Stimulated activated CD8-positive, alpha-beta memory T cell treated with anti-CD3 and anti-CD28 coated beads, Interleukin-7, amount 100 ng/mL, for 24 hours (primary cell): ENCODE measurements at regions not wholly inside any gene's neighbourhood (a gene's known extent, or its start where the extent isn't known, plus 50 kb on each side); places are given as distances from the start of the nearest gene placed in this dataset.
"Not testable (repeated sequence)": the region's sequence is repeated elsewhere in the genome, so short reads cannot be mapped to it uniquely, and the experiment has no call there.

Experiments
- DNase-seq: peaks from one replicate; pipeline ENCODE4 v3.0.0-alpha.2; 2020; ENCODE audit warnings: low read depth

DNA sequence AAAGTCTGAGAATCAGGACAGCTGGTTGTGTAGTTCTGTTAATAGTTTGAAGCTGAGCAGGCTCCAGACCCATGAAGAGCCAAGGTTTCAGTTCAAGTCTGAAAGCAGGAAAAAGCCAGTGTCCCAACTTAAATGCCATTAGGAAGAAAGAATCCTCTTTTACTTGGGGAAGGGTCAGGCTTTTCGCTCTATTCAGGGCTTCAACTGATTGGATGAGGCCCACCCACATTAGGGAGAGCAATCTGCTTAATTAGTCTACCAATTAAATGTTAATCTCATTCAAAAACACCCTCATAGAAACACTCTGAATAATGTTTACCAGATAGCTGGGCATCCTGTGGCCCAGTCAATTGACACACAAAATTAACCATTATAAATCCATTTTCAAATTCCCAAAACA, 462.2 kb downstream of the EPM2A start:
- DNase-seq: no peak

DNA sequence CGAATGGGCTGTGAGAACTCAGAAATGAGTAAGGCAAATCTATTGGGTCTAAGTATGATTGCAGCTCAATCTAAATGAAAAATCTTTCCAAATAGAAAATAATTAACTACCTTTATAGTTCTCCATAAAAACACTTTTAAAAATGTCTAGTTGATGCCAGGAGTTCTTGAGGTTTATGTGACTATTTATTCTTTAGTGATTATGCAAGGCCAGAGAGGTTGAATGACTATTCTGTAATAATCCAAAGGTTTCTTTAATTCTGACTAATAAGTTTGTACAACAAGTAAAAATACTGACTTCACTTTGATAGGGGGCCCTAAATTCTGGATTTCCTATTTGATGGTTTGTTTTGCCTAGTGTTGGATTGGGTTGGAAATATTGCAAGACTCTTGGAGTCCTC, 461.2 kb downstream of the EPM2A start:
- no peak for DNase-seq

DNA sequence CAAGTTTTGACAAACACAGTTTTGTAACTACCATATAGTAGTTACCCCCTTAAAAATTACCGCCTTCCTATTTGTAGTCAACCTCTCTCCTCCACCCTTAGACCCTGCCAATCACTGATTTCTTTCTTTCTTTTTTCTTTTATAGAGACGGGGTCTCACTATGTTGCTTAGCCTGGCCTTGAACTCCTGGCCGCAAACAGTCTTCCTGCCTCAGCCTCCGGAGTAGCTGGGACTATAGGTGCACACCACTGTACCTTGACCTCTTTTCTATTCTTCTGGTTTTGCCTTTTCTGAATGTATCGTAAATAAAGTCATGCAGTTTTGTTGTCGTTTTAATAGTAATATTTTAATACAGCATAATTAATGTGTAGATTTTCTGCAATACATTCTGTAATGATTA, 460.3 kb downstream of the EPM2A start:
- DNase-seq: no peak

GRCh38 chr6:145275787-145276186, 459.5 kb downstream of the EPM2A start:
- DNase-seq: no peak

GRCh38 chr6:145276756-145277155, 458.6 kb downstream of the EPM2A start:
- no peak for DNase-seq

DNA sequence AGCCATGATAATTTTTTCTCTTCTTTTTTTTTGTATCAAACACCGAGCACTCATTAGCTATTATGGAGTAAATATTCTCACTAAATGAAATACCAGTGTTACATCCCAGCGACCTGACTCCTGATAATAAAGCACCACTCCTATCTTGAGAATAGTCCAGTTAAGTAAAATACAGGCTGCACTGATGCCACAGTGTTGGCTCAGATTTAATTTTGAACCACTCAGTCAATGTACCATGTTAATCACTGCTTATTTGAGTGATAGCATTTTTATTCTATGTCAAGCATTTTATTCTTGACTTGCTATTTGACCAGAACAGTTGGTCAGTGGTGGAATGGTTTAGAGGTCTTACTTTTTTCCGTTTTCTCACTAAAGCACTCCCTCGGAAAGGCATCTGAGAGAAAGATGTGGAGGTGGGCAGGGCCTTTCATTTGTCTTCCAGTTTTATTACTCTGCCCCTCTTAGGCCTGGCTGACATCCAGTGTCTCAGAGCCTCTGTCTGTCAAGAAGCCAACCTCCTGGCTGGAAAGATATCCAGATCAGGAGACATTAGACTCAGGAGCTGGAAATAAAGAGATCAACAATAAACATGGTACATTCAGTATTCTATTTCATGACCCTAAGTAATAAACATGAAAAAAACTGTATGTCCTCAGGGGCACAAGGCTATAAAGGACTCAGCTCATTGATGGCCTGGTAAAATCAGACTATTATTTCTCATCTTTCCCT, 457.8 kb downstream of the EPM2A start:
- no peak for DNase-seq

DNA sequence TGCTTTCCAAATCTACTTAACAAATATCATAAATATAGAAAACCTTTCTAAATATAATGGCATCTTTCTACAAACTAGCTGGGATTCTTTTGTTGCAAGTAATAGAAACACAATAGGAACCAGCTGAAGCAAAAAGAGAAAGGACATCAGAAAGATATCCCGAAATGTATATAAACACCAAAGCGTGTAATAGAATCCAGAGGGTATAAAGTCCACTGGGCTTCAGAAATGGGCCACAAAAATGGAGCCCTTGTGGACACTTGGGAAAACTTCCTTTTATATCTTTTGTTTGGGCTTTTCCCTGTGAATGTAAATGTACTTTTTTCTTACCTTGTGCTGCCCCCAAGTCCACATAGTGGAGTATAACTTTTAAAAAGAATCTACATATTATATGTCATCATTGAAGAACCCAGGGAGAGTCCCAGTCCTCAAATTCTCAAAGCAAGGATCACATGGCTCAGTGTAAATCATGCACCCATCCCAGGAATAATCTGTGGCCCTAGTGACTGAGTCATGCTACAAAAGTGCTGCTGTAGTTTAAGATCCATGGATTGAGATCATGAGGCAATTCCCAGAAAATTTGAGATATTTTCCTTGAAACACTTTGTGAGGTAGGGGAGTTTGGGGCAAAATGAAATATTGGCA, 457.0 kb downstream of the EPM2A start:
- DNase-seq: no peak

- DNase-seq: no peak
These were observed 455.8 kb downstream of the EPM2A start for GRCh38 chr6:145279551-145279950.

- DNase-seq: no peak
These were observed 455.3 kb downstream of the EPM2A start for GRCh38 chr6:145279993-145280392.

DNA sequence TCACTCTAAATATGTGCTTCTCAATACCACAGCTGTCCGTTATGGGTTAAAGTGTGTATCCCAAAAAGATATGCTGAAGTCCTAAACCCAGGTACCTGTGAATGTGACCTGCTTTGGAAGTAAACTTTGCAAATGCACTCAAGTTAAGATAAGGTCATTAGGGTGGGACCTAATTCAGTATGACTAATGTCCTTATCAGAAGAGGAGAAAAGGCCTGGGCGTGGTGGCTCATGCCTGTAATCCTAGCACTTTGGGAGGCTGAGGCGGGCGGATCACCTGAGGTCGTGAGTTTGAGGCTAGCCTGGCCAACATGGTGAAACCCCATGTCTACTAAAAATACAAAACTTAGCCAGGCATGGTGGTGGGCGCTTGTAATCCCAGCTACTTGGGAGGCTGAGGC, 452.1 kb downstream of the EPM2A start:
- DNase-seq: not testable (repeated sequence)

DNA sequence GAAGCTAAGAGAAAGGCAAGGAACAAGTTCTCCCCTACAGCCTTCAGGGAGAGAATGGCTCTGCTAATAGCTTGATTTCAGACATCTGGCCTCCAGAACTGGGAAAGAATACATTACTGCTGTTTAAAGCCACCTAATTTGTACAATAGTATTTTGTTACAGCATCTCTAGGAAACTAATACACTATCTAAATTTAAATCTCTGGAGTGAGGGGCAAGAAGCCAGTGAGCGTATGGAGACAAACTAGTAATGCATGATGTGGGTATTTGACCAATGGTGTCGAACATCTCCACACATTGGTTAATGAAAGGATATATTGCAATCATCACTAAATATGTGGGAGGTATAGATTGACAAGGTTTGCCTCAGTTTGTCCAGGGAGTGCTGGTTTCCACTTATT, 451.5 kb downstream of the EPM2A start:
- no peak for DNase-seq

- DNase-seq: no peak
These were observed 448.4 kb downstream of the EPM2A start for GRCh38 chr6:145286916-145287315.

GRCh38 chr6:145289573-145289972, 445.7 kb downstream of the EPM2A start:
- no peak for DNase-seq

DNA sequence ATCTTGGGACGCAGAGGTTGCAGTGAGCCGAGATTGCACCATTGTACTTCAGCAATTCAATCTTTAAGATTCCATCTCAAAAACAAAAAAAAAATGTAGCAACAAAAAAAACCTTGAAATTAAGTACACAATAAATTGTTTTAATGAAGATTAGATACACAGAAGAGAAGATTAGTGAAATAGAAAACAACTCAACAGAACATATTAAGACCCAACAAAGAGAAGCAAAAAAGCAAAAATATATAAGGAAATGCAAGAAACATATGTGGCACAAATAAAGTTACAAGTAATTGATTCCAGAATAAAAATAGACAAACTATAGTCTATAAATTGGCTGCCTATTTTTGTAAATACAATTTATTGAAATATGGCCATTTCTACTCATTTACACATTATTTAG, 445.2 kb downstream of the EPM2A start:
- DNase-seq: no peak

- DNase-seq: no peak
These were observed 443.3 kb downstream of the EPM2A start for GRCh38 chr6:145292066-145292465.

DNA sequence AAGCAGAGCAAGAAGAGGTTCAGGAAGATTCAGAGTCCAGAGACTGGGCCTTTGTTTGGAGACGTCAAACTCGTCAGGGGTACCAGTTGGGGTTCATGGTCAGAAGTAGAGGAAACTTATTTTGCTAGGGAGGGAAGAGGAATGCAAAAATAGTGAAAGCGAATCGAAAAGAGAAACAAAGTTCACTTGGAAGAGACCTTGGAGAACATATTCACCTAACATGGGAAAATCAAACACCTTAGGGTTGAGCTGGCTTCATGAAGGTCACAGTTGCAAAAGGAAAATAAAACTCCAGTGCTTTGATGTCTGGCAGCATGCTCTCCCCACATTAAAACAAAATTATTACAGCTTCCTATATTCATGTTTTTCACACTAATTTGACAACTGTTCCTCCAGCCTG, 440.4 kb downstream of the EPM2A start:
- DNase-seq: no peak

GRCh38 chr6:145295746-145296145, 439.6 kb downstream of the EPM2A start:
- no peak for DNase-seq

GRCh38 chr6:145305670-145306069, 429.6 kb downstream of the EPM2A start:
- no peak for DNase-seq

- DNase-seq: no peak
These were observed 428.8 kb downstream of the EPM2A start for GRCh38 chr6:145306489-145306888.

DNA sequence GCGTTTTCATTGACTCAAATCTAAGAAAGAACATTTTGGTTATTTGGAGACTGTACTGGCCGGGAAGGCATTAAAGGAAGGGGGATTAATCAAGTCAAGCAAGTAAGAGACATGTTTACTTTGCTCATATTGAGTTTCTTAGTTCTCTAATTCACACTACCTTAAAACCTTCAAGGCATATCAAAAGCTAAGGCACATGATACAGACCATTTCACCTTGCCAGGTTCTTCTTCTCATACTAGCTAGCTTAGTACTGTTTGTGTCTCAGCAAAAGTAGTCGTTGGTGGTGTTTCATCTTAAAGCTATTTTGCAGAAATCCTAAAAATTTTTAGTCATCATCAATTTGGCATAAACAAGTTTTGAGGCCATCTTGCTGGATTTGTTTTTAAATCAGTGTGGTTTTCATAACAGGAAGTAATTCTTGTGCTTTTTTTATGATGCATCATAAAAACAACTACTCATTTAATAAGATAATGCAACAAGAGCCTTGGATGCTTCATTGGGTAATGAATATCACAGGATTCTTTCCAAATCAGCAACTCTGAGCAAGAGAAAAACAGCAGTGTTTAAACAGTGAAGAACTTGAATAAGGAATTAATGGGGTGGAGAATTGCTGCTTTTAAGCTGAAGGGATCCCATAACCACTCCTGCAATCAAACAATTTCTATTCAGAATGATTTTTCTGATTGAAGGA, 425.3 kb downstream of the EPM2A start:
- no peak for DNase-seq

GRCh38 chr6:145312481-145312880, 422.8 kb downstream of the EPM2A start:
- DNase-seq: no peak

GRCh38 chr6:145313041-145313855, 422.1 kb downstream of the EPM2A start:
- no peak for DNase-seq
